HCT116 (cell line): ENCODE measurements at regions not wholly inside any gene's neighbourhood (a gene's known extent, or its start where the extent isn't known, plus 50 kb on each side); places are given as distances from the start of the nearest gene placed in this dataset.

ENCODE experiments used
- ATAC-seq: fragments of 200-7000 bp; cut with Tn5 transposase; 2 replicates; pipeline ENCODE4 v1.9.1; 2020; ENCODE audit warnings: mild to moderate bottlenecking, moderate library complexity
- BruUV-seq: library from RNA; stranded (reverse); fragments of 400-500 nt; replicated peaks from 2 replicates; lab custom pipeline; 2021; lab: Mats Ljungman, UMichigan
- CTCF ChIA-PET: fragments of 300-600 bp; sonication (Branson Sonifier 250); formaldehyde crosslinking; loops from one replicate; lab custom pipeline; 2021; ENCODE audit warnings: antibody characterized with exemption; lab: Charles Lee
- POLR2A ChIA-PET: fragments of 300-600, 350-600 bp; sonication (Branson Sonifier 250); formaldehyde crosslinking; loops from one replicate; lab custom pipeline; 2021; ENCODE audit warnings: antibody characterized with exemption; lab: Charles Lee
- RAD21 ChIA-PET, 2 experiments: fragments of 300-600 bp; sonication (Branson Sonifier 250); formaldehyde crosslinking; loops; one replicate each; lab custom pipeline; 2023; ENCODE audit warnings: low total read pairs in 2 of 2; ENCODE audit not compliant: uncharacterized antibody in 2 of 2, unreplicated experiment in 2 of 2, low non-redundant PET in 1 of 2; lab: Charles Lee
- DNase-seq: peaks from one replicate; pipeline ENCODE4 v3.0.0-alpha.2; 2010; ENCODE audit warnings: low read depth, low spot score
- H2AFZ ChIP-seq: fragments of 200-600 bp; shearing (Covaris generic), sonication (generic); 2 replicates; pipeline ENCODE4 v1.6.1; 2017; ENCODE audit warnings: low read depth, mixed run types, mixed read lengths, antibody characterized with exemption, low read length; ENCODE audit not compliant: poor library complexity, severe bottlenecking
- H3K27ac ChIP-seq: 2 replicates; pipeline ENCODE4 v1.5.1; 2012; ENCODE audit warnings: low read depth, low read length
- H3K27me3 ChIP-seq: fragments of 200-600 bp; sonication (generic); 2 replicates; pipeline ENCODE4 v1.6.1; 2016; ENCODE audit warnings: mixed run types, low read length, mixed read lengths; ENCODE audit not compliant: insufficient read depth
- H3K36me3 ChIP-seq, 2 experiments: fragments of 200-500 bp in 1 of 2; fragments of 200-600 bp in 1 of 2; sonication (Bioruptor generic) in 1 of 2; sonication (generic) in 1 of 2; 2 replicates each; pipeline versions ENCODE4 v1.5.1 to v1.6.1; 2014 to 2016; ENCODE audit warnings: low read length in 2 of 2, inconsistent platforms in 1 of 2, mixed read lengths in 1 of 2, mixed run types in 1 of 2; ENCODE audit not compliant: insufficient read depth in 2 of 2, control insufficient read depth in 1 of 2
- H3K4me1 ChIP-seq, 2 experiments: fragments of 200-600 bp in 1 of 2; sonication (generic) in 1 of 2; 2 replicates each; pipeline versions ENCODE4 v1.5.1 to v1.6.1; 2012 to 2017; ENCODE audit warnings: low read length in 2 of 2, inconsistent platforms in 1 of 2, mild to moderate bottlenecking in 1 of 2, mixed read lengths in 1 of 2, mixed run types in 1 of 2, moderate library complexity in 1 of 2; ENCODE audit not compliant: insufficient read depth in 2 of 2, control insufficient read depth in 1 of 2
- H3K4me2 ChIP-seq: fragments of 200-600 bp; sonication (generic); 2 replicates; pipeline ENCODE4 v1.6.1; 2017; ENCODE audit warnings: mixed run types, low read length, mixed read lengths
- H3K4me3 ChIP-seq, 2 experiments: fragments of 200-600 bp in 1 of 2; sonication (generic) in 1 of 2; replicated peaks in 1 of 2; 2 replicates each; pipeline ENCODE4 v1.5.1; 2011 to 2016; ENCODE audit warnings: low read length in 2 of 2, control low read depth in 1 of 2, low read depth in 1 of 2, mild to moderate bottlenecking in 1 of 2, mixed read lengths in 1 of 2, mixed run types in 1 of 2
- H3K79me2 ChIP-seq: fragments of 200-600 bp; sonication (generic); 2 replicates; pipeline ENCODE4 v1.6.1; 2017; ENCODE audit warnings: mild to moderate bottlenecking, mixed run types, low read length, moderate library complexity, mixed read lengths; ENCODE audit not compliant: insufficient read depth
- H3K9ac ChIP-seq: fragments of 200-600 bp; sonication (generic); 2 replicates; pipeline ENCODE4 v1.6.1; 2016; ENCODE audit warnings: low read length, mixed read lengths
- H3K9me2 ChIP-seq: fragments of 200-600 bp; sonication (generic), shearing (Covaris generic); 2 replicates; pipeline ENCODE4 v1.6.1; 2017; ENCODE audit warnings: mixed run types, mild to moderate bottlenecking, moderate library complexity; ENCODE audit not compliant: insufficient read depth
- H3K9me3 ChIP-seq, 2 experiments: fragments of 200-500 bp in 1 of 2; fragments of 200-600 bp in 1 of 2; sonication (Bioruptor generic) in 1 of 2; sonication (generic) in 1 of 2; 2 replicates each; pipeline ENCODE4 v1.6.1; 2014 to 2017; ENCODE audit warnings: low read length in 2 of 2, mixed read lengths in 2 of 2, inconsistent platforms in 1 of 2, low read depth in 1 of 2, mild to moderate bottlenecking in 1 of 2, mixed run types in 1 of 2, moderate library complexity in 1 of 2; ENCODE audit not compliant: control insufficient read depth in 1 of 2, insufficient read depth in 1 of 2
- H4K20me1 ChIP-seq: fragments of 200-600 bp; sonication (generic), shearing (Covaris generic); 2 replicates; pipeline ENCODE4 v1.6.1; 2017; ENCODE audit warnings: mixed run types, mild to moderate bottlenecking, moderate library complexity; ENCODE audit not compliant: insufficient read depth
- CEBPB ChIP-seq: IDR thresholded peaks from 2 replicates; pipeline ENCODE4 v1.6.1; 2012; ENCODE audit warnings: low read depth
- EGR1 ChIP-seq: IDR thresholded peaks from 2 replicates; pipeline ENCODE4 v1.6.1; 2012; ENCODE audit warnings: low read depth
- ELF1 ChIP-seq: IDR thresholded peaks from 2 replicates; pipeline ENCODE4 v1.6.1; 2012; ENCODE audit warnings: low read depth, borderline replicate concordance
- FOSL1 ChIP-seq: IDR thresholded peaks from 2 replicates; pipeline ENCODE4 v1.6.1; 2012; ENCODE audit warnings: low read depth
- POLR2AphosphoS5 ChIP-seq: IDR thresholded peaks from 2 replicates; pipeline ENCODE4 v1.6.1; 2011; ENCODE audit warnings: mild to moderate bottlenecking, low read depth, low read length, moderate library complexity
- RAD21 ChIP-seq: IDR thresholded peaks from 2 replicates; pipeline ENCODE4 v1.6.1; 2012; ENCODE audit warnings: low read depth, mild to moderate bottlenecking
- SIN3A ChIP-seq: IDR thresholded peaks from 2 replicates; pipeline ENCODE4 v1.6.1; 2012; ENCODE audit warnings: low read depth
- SRF ChIP-seq: IDR thresholded peaks from 2 replicates; pipeline ENCODE4 v1.6.1; 2012; ENCODE audit warnings: low read depth
- TCF7L2 ChIP-seq: IDR thresholded peaks from 2 replicates; pipeline ENCODE4 v1.7.0; 2011; ENCODE audit warnings: borderline replicate concordance, inconsistent platforms; ENCODE audit not compliant: insufficient read depth, insufficient read length; ENCODE audit errors: extremely low read depth
- YY1 ChIP-seq: IDR thresholded peaks from 2 replicates; pipeline ENCODE4 v1.6.1; 2011; ENCODE audit warnings: low read length, low read depth, moderate library complexity, mild to moderate bottlenecking; ENCODE audit not compliant: insufficient replicate concordance; ENCODE audit errors: extremely low read depth
- ZNF274 ChIP-seq: fragments of 200-500 bp; sonication (Bioruptor generic); IDR thresholded peaks from 2 replicates; pipeline ENCODE4 v1.6.1; 2014; ENCODE audit warnings: mild to moderate bottlenecking, low read depth, low read length, inconsistent platforms
- intact Hi-C: fragments of 100-400 bp; cut with micrococcal nuclease; formaldehyde crosslinking; loops from 2 replicates; pipeline ENCODE4 v1.10.0; 2022
- TF ChIP-seq, protein P1 (sequence below): IDR thresholded peaks from 2 replicates; pipeline ENCODE4 v1.6.1; 2011; ENCODE audit warnings: mild to moderate bottlenecking, low read length, moderate library complexity; ENCODE audit not compliant: insufficient replicate concordance; ENCODE audit errors: extremely low read depth
- TF ChIP-seq, protein P2 (sequence below): IDR thresholded peaks from 2 replicates; pipeline ENCODE4 v1.6.1; 2012

DNA sequence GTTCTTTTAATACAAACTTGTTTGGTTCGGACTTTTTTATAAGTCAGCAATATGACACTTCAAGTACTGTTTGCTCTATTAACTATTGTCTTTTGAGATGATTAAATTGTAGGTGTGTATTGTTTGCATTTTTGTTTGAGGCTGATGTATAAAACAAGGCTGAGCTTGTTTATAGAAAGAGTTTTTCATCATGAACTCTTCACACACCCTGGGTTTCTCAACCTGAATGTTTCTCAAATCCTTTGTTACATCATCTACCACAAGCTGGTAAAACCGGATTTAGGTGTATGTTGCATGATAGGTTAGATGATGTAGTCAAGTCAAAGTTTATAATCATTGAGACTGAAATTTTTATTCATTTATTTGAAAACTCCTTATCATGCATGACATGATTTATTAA lies 335.2 kb upstream of the LRATD1 start (continued):
- TF ChIP-seq, protein P1, sequence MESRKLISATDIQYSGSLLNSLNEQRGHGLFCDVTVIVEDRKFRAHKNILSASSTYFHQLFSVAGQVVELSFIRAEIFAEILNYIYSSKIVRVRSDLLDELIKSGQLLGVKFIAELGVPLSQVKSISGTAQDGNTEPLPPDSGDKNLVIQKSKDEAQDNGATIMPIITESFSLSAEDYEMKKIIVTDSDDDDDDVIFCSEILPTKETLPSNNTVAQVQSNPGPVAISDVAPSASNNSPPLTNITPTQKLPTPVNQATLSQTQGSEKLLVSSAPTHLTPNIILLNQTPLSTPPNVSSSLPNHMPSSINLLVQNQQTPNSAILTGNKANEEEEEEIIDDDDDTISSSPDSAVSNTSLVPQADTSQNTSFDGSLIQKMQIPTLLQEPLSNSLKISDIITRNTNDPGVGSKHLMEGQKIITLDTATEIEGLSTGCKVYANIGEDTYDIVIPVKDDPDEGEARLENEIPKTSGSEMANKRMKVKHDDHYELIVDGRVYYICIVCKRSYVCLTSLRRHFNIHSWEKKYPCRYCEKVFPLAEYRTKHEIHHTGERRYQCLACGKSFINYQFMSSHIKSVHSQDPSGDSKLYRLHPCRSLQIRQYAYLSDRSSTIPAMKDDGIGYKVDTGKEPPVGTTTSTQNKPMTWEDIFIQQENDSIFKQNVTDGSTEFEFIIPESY = no peak
- TF ChIP-seq EGR1 (no peak), RAD21 (no peak), POLR2AphosphoS5 (no peak), ZNF274 (no peak), CEBPB (no peak), YY1 (no peak), SRF (no peak), ELF1 (no peak), SIN3A (no peak), FOSL1 (no peak)
- TF ChIP-seq, protein P2, sequence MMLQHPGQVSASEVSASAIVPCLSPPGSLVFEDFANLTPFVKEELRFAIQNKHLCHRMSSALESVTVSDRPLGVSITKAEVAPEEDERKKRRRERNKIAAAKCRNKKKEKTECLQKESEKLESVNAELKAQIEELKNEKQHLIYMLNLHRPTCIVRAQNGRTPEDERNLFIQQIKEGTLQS = no peak

DNA sequence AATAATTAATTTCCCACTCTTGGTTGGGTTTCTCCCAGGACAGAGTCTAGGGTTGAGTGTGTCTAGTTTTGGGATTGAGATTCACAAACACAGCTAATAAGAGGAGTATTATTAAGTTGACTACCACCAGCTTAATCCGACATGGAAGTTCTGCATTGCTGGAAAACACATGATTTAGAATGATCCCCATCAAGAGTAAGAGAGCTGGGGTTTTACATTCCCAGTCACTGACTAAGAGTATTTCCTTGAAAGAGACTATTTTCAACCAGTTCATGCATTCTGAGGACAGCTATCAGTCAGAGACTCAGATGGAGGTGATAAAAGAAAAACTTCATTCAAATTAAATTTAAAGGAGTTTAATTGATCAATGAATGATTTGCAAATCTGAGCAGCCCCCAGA lies 334.6 kb upstream of the LRATD1 start:
- ATAC-seq = no peak
- Histone ChIP-seq H4K20me1 (no peaks in the 10 kb centered on the region), H3K4me2 (no peak overlapping the region), H3K27me3 (no peaks in the 10 kb centered on the region), H3K79me2 (no peaks in the 10 kb centered on the region), H3K4me1 (no peaks in the 10 kb centered on the region), H3K36me3 (no peaks in the 10 kb centered on the region), H3K27ac (no peak overlapping the region), H2AFZ (no peak overlapping the region), H3K9me3 (peaks cover 15% of the 10 kb centered on the region in 2 experiments; a peak in 3 of 4 replicates), H3K9me2 (no peaks in the 10 kb centered on the region), H3K4me3 (no peak overlapping the region), H3K9ac (no peak overlapping the region)
- intact Hi-C loops = no loop called here
- no peak for DNase-seq
- POLR2A ChIA-PET = no interaction called here
- no peak for TF ChIP-seq TCF7L2
- BruUV-seq = no TSS peak
- CTCF ChIA-PET = no interaction called here
- RAD21 ChIA-PET = no interaction called here
